ENCODE measurements at regions not wholly inside any gene's neighbourhood (a gene's known extent, or its start where the extent isn't known, plus 50 kb on each side); places are given as distances from the start of the nearest gene placed in this dataset.

DNA sequence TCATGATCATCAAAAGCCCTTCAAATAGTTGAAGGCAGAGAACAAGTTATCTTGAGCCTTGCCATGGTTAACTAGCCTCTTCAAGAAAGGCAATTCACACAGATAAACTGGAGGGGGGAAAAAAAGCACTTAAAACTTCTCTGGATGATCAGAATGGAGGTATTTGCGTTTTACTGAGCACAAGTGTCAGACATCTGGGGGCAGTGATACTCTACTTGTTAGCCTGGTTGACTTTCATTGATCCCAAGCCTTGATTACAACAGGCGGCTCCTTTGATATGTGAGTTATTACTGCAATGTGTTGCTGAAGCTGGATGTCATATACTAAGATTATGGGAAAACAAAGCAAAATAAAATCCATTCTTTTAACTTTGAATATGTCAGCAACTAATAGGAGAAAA, 155.0 kb upstream of the HS3ST3A1 start:
- H3K27ac ChIP-seq (ENCODE audit: low read depth, low read length, poor library complexity, severe bottlenecking), result no peak overlapping the region
- H3K4me1 ChIP-seq (ENCODE audit: insufficient read depth, low read length, poor library complexity, severe bottlenecking), result no peaks in the 10 kb centered on the region
- ChIA-PET POLR2A (ENCODE audit: low non-redundant PET) (no interaction called here), CTCF (no interaction called here)
- no peak for DNase-seq (ENCODE audit: low spot score)
- H3K27me3 ChIP-seq (replicated peaks; ENCODE audit: insufficient read depth, low read depth, low read length, poor library complexity), result no peaks in the 10 kb centered on the region
- TF ChIP-seq EZH2 (IDR thresholded peaks at IDR 0.05; ENCODE audit: borderline replicate concordance, low read depth, low read length, poor library complexity, severe bottlenecking), result no peak
- TF ChIP-seq, protein P1, sequence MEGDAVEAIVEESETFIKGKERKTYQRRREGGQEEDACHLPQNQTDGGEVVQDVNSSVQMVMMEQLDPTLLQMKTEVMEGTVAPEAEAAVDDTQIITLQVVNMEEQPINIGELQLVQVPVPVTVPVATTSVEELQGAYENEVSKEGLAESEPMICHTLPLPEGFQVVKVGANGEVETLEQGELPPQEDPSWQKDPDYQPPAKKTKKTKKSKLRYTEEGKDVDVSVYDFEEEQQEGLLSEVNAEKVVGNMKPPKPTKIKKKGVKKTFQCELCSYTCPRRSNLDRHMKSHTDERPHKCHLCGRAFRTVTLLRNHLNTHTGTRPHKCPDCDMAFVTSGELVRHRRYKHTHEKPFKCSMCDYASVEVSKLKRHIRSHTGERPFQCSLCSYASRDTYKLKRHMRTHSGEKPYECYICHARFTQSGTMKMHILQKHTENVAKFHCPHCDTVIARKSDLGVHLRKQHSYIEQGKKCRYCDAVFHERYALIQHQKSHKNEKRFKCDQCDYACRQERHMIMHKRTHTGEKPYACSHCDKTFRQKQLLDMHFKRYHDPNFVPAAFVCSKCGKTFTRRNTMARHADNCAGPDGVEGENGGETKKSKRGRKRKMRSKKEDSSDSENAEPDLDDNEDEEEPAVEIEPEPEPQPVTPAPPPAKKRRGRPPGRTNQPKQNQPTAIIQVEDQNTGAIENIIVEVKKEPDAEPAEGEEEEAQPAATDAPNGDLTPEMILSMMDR (conservative IDR thresholded peaks at IDR 0.05; ENCODE audit: low read depth, low read length), result no peak
- peaks cover 14% of the 10 kb centered on the region for H3K9me3 ChIP-seq (ENCODE audit: low read depth, low read length, poor library complexity, severe bottlenecking)
- H3K4me3 ChIP-seq (ENCODE audit: low read depth, low read length, poor library complexity, severe bottlenecking), result no peak overlapping the region
- no TSS peak for BruUV-seq (replicated peaks)
- intact Hi-C loops (cut with micrococcal nuclease; ENCODE audit: unreplicated experiment), result no loop called here
- H3K36me3 ChIP-seq (ENCODE audit: insufficient read depth, low read length, poor library complexity, severe bottlenecking), result no peaks in the 10 kb centered on the region

DNA sequence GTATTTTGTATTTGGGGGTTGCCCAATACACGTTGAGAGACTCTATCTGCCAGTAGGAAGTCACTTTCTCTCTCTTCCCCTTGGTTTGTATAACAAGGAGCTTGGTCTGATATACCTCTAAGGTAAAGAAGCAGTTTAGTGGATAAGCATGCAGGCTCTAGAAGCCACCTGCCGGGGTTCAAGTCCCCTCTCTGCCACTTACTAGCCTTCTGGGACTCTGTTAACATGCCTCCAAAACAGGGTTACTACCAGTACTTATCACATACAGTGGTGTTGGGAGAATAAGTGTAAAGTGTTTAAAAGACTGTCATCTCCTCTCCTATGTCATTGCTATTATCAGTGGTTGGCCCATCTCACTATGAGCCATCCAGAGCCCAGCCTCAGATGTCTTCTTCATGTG, 156.1 kb upstream of the HS3ST3A1 start:
- intact Hi-C loops (cut with micrococcal nuclease; ENCODE audit: unreplicated experiment), result no loop called here
- BruUV-seq (replicated peaks), result no TSS peak
- H3K36me3 ChIP-seq (ENCODE audit: insufficient read depth, low read length, poor library complexity, severe bottlenecking), result no peaks in the 10 kb centered on the region
- no peak overlapping the region for H3K27ac ChIP-seq (ENCODE audit: low read depth, low read length, poor library complexity, severe bottlenecking)
- no peak overlapping the region for H3K4me3 ChIP-seq (ENCODE audit: low read depth, low read length, poor library complexity, severe bottlenecking)
- H3K4me1 ChIP-seq (ENCODE audit: insufficient read depth, low read length, poor library complexity, severe bottlenecking), result no peaks in the 10 kb centered on the region
- TF ChIP-seq, protein P1 (conservative IDR thresholded peaks at IDR 0.05; ENCODE audit: low read depth, low read length), result no peak
- no peak for TF ChIP-seq EZH2 (IDR thresholded peaks at IDR 0.05; ENCODE audit: borderline replicate concordance, low read depth, low read length, poor library complexity, severe bottlenecking)
- peaks cover 19% of the 10 kb centered on the region for H3K9me3 ChIP-seq (ENCODE audit: low read depth, low read length, poor library complexity, severe bottlenecking)
- DNase-seq (ENCODE audit: low spot score), result no peak
- ChIA-PET CTCF (no interaction called here), POLR2A (ENCODE audit: low non-redundant PET) (no interaction called here)
- H3K27me3 ChIP-seq (replicated peaks; ENCODE audit: insufficient read depth, low read depth, low read length, poor library complexity), result no peaks in the 10 kb centered on the region

DNA sequence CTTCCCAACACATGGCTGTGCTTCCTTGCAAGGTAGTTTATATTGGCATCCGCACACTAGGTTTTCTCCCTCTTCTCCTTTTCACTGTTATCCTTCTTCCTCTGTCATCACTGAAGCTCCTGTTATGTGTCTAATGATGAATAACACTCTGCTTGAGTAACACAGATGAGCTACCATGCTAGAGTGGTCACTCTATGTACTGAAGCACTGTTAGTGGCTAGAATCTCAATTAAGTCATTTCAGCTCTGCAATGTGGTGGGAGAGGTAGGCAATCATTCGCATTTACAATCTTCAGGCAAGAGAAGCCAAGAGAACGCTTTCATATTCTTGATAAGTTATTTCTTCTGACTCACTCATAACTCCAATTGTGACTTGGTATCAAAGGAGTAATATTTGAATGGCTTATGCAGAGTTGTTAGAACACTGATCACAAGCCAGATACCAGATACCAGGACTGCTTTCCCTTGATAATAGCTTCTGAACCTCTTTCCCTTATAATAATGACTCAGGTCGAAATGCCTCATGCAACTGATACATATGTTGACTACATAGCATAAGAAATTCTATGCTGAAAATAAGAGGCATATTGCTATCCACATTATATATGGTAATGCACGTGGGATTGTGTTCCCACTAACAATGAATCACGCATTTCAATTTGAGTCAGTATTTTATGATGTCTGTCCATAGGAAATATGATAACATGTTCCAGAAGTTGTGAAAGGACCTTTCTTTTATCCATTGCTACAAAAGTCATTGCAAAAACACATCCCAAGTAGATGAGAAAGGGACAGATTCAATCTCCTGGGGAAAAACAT, 158.0 kb upstream of the HS3ST3A1 start:
- intact Hi-C loops (cut with micrococcal nuclease; ENCODE audit: unreplicated experiment), result no loop called here
- ChIA-PET POLR2A (ENCODE audit: low non-redundant PET) (no interaction called here), CTCF (no interaction called here)
- no peak for TF ChIP-seq EZH2 (IDR thresholded peaks at IDR 0.05; ENCODE audit: borderline replicate concordance, low read depth, low read length, poor library complexity, severe bottlenecking)
- TF ChIP-seq, protein P1 (conservative IDR thresholded peaks at IDR 0.05; ENCODE audit: low read depth, low read length), result no peak
- no TSS peak for BruUV-seq (replicated peaks)
- Histone ChIP-seq H3K4me1 (ENCODE audit: insufficient read depth, low read length, poor library complexity, severe bottlenecking) (no peaks in the 10 kb centered on the region), H3K9me3 (ENCODE audit: low read depth, low read length, poor library complexity, severe bottlenecking) (peaks cover 20% of the 10 kb centered on the region), H3K4me3 (ENCODE audit: low read depth, low read length, poor library complexity, severe bottlenecking) (no peak overlapping the region), H3K27ac (ENCODE audit: low read depth, low read length, poor library complexity, severe bottlenecking) (no peak overlapping the region), H3K36me3 (ENCODE audit: insufficient read depth, low read length, poor library complexity, severe bottlenecking) (no peaks in the 10 kb centered on the region), H3K27me3 (replicated peaks; ENCODE audit: insufficient read depth, low read depth, low read length, poor library complexity) (no peaks in the 10 kb centered on the region)
- DNase-seq (ENCODE audit: low spot score), result no peak

Measured in A673 (cell line).